HepG2 (cell line): ENCODE measurements at regions not wholly inside any gene's neighbourhood (a gene's known extent, or its start where the extent isn't known, plus 50 kb on each side); places are given as distances from the start of the nearest gene placed in this dataset.

Experiments used
- CHD2 ChIP-seq: IDR thresholded peaks from 2 replicates; pipeline ENCODE4 v1.6.1; 2011; ENCODE audit warnings: low read depth, low read length, improper control_type of control experiment
- EHMT2 ChIP-seq: fragments of 200-600 bp; sonication (generic); IDR thresholded peaks from 2 replicates; pipeline ENCODE4 v1.7.0; 2017; ENCODE audit warnings: antibody characterized with exemption, low read depth, low read length, borderline replicate concordance
- EP300 ChIP-seq, 3 experiments: sonication (generic) in 1 of 3; formaldehyde crosslinking in 1 of 3; IDR thresholded peaks; 2 replicates each; pipeline versions ENCODE4 v1.5.1 to v1.6.1; 2011 to 2020; ENCODE audit warnings: low read depth in 2 of 3, low read length in 2 of 3, borderline replicate concordance in 1 of 3, improper control_type of control experiment in 1 of 3, mild to moderate bottlenecking in 1 of 3, missing genetic modification reagents in 1 of 3, moderate library complexity in 1 of 3
- ESRRA ChIP-seq: sonication (generic); formaldehyde crosslinking; IDR thresholded peaks from 2 replicates; pipeline ENCODE4 v1.5.1; 2020; ENCODE audit warnings: mild to moderate bottlenecking, low read depth, missing genetic modification reagents
- FIP1L1 ChIP-seq: fragments of 200-400 bp; formaldehyde crosslinking; IDR thresholded peaks from 2 replicates; pipeline ENCODE4 v1.6.1; 2018; ENCODE audit warnings: low read depth, mild to moderate bottlenecking, low read length, moderate library complexity, borderline replicate concordance; ENCODE audit not compliant: insufficient read depth
- NR2F6 ChIP-seq, 2 experiments: IDR thresholded peaks; 2 replicates each; pipeline ENCODE4 v1.6.1; 2016; ENCODE audit warnings: antibody characterized with exemption in 1 of 2, mild to moderate bottlenecking in 1 of 2
- PTBP1 ChIP-seq: fragments of 200-400 bp; formaldehyde crosslinking; IDR thresholded peaks from 2 replicates; pipeline ENCODE4 v1.6.1; 2018; ENCODE audit warnings: low read length, low read depth; ENCODE audit not compliant: poor library complexity, severe bottlenecking
- TFAP4 ChIP-seq: sonication (generic); IDR thresholded peaks from 2 replicates; pipeline ENCODE4 v1.6.1; 2016; ENCODE audit warnings: low read depth, borderline replicate concordance
- ZMYM3 ChIP-seq: sonication (generic); formaldehyde crosslinking; IDR thresholded peaks from 2 replicates; pipeline ENCODE4 v1.5.1; 2020; ENCODE audit warnings: mild to moderate bottlenecking, missing genetic modification reagents
- TF ChIP-seq, protein P1 (sequence below): sonication (generic); formaldehyde crosslinking; IDR thresholded peaks from 2 replicates; pipeline ENCODE4 v1.4.0; 2020; ENCODE audit warnings: missing genetic modification reagents, borderline replicate concordance
- TF ChIP-seq, protein P2 (sequence below): sonication (generic); formaldehyde crosslinking; IDR thresholded peaks from 2 replicates; pipeline ENCODE4 v1.8.1; 2023; ENCODE audit warnings: missing genetic modification reagents, inconsistent platforms, borderline replicate concordance
- TF ChIP-seq, protein P3 (sequence below): IDR thresholded peaks from 2 replicates; pipeline ENCODE4 v1.6.1; 2016; ENCODE audit warnings: control low read depth

DNA sequence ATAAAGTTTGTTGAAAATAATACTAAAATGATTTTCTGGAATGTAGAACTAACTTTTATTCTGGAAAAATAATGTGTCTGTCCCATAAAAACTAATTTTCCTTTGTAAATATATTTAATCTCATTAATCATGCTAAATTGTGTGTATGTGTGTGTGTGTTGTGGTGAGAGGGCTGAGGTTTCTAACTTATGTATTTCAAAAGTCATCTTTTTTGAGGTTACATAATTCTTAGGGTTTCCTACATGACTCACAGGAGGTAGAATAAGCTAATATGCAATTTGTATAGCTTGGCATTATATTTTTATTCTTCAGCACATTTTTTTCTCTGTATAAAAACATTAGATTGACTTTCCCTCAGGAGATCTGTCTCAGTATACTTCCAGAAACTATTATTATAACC is 64.1 kb upstream of the CLVS2 start:
- TF ChIP-seq CHD2 (no peak), EP300 (IDR thresholded peaks at IDR 0.05; ENCODE audit: low read depth in 2 of 2, low read length in 2 of 2) (no peak), EP300 (CRISPR knock-in tag; IDR thresholded peaks at IDR 0.05; ENCODE audit: borderline replicate concordance) (no peak), PTBP1 (no peak), EHMT2 (no peak), FIP1L1 (no peak), TFAP4 (no peak), ESRRA (CRISPR knock-in tag) (no peak), ZMYM3 (CRISPR knock-in tag) (no peak), NR2F6 (IDR thresholded peaks at IDR 0.05) (no peak), NR2F6 (CRISPR knock-in tag; IDR thresholded peaks at IDR 0.05) (no peak)
- TF ChIP-seq, protein P1, sequence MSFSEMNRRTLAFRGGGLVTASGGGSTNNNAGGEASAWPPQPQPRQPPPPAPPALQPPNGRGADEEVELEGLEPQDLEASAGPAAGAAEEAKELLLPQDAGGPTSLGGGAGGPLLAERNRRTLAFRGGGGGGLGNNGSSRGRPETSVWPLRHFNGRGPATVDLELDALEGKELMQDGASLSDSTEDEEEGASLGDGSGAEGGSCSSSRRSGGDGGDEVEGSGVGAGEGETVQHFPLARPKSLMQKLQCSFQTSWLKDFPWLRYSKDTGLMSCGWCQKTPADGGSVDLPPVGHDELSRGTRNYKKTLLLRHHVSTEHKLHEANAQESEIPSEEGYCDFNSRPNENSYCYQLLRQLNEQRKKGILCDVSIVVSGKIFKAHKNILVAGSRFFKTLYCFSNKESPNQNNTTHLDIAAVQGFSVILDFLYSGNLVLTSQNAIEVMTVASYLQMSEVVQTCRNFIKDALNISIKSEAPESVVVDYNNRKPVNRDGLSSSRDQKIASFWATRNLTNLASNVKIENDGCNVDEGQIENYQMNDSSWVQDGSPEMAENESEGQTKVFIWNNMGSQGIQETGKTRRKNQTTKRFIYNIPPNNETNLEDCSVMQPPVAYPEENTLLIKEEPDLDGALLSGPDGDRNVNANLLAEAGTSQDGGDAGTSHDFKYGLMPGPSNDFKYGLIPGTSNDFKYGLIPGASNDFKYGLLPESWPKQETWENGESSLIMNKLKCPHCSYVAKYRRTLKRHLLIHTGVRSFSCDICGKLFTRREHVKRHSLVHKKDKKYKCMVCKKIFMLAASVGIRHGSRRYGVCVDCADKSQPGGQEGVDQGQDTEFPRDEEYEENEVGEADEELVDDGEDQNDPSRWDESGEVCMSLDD (CRISPR knock-in tag), result no peak
- TF ChIP-seq, protein P2, sequence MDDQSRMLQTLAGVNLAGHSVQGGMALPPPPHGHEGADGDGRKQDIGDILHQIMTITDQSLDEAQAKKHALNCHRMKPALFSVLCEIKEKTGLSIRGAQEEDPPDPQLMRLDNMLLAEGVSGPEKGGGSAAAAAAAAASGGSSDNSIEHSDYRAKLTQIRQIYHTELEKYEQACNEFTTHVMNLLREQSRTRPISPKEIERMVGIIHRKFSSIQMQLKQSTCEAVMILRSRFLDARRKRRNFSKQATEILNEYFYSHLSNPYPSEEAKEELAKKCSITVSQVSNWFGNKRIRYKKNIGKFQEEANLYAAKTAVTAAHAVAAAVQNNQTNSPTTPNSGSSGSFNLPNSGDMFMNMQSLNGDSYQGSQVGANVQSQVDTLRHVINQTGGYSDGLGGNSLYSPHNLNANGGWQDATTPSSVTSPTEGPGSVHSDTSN (CRISPR knock-in tag), result no peak
- TF ChIP-seq, protein P3, sequence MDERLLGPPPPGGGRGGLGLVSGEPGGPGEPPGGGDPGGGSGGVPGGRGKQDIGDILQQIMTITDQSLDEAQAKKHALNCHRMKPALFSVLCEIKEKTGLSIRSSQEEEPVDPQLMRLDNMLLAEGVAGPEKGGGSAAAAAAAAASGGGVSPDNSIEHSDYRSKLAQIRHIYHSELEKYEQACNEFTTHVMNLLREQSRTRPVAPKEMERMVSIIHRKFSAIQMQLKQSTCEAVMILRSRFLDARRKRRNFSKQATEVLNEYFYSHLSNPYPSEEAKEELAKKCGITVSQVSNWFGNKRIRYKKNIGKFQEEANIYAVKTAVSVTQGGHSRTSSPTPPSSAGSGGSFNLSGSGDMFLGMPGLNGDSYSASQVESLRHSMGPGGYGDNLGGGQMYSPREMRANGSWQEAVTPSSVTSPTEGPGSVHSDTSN (CRISPR knock-in tag), result no peak
